Skeletal muscle cell (primary cell): ENCODE measurements at regions not wholly inside any gene's neighbourhood (a gene's known extent, or its start where the extent isn't known, plus 50 kb on each side); places are given as distances from the start of the nearest gene placed in this dataset.

Experiments
- DNase-seq: peaks from one replicate; pipeline ENCODE4 v3.0.0-alpha.2; 2010; ENCODE audit warnings: low read depth
- H3K4me3 ChIP-seq: 2 replicates; pipeline ENCODE4 v1.5.1; 2011; ENCODE audit warnings: low read depth, mild to moderate bottlenecking, control low read depth, low read length, moderate library complexity

- H3K4me3 ChIP-seq: no peak overlapping the region
- DNase-seq: no peak
Observed at GRCh38 chr1:181353526-181353925, 129.8 kb upstream of the CACNA1E start.

GRCh38 chr1:181354865-181355264, 128.5 kb upstream of the CACNA1E start:
- DNase-seq: no peak
- no peak overlapping the region for H3K4me3 ChIP-seq

GRCh38 chr1:181356505-181357340, 126.6 kb upstream of the CACNA1E start:
- no peak for DNase-seq
- H3K4me3 ChIP-seq: no peak overlapping the region

- no peak for DNase-seq
- no peak overlapping the region for H3K4me3 ChIP-seq
Observed at GRCh38 chr1:181359012-181359411, 124.3 kb upstream of the CACNA1E start.

GRCh38 chr1:181364801-181365200, 118.5 kb upstream of the CACNA1E start:
- no peak overlapping the region for H3K4me3 ChIP-seq
- DNase-seq: no peak

GRCh38 chr1:181366910-181367309, 116.4 kb upstream of the CACNA1E start:
- no peak for DNase-seq
- H3K4me3 ChIP-seq: no peak overlapping the region

GRCh38 chr1:181369416-181369815, 113.9 kb upstream of the CACNA1E start:
- no peak overlapping the region for H3K4me3 ChIP-seq
- no peak for DNase-seq

- DNase-seq: no peak
- no peak overlapping the region for H3K4me3 ChIP-seq
Observed at GRCh38 chr1:181383695-181384094, 99.6 kb upstream of the CACNA1E start.

GRCh38 chr1:181386340-181386739, 97.0 kb upstream of the CACNA1E start:
- DNase-seq: no peak

GRCh38 chr1:181386951-181387350, 96.4 kb upstream of the CACNA1E start:
- no peak for DNase-seq
- H3K4me3 ChIP-seq: no peak overlapping the region

More at GRCh38 chr1:181386340-181386739, 97.0 kb upstream of the CACNA1E start:
- H3K4me3 ChIP-seq: no peak overlapping the region

GRCh38 chr1:181387702-181388101, 95.6 kb upstream of the CACNA1E start:
- H3K4me3 ChIP-seq: no peak overlapping the region
- no peak for DNase-seq

- DNase-seq: no peak
Observed at GRCh38 chr1:181390410-181391077, 92.8 kb upstream of the CACNA1E start.

GRCh38 chr1:181391301-181391900, 91.9 kb upstream of the CACNA1E start:
- no peak overlapping the region for H3K4me3 ChIP-seq
- DNase-seq: no peak

More at GRCh38 chr1:181390410-181391077, 92.8 kb upstream of the CACNA1E start:
- H3K4me3 ChIP-seq: no peak overlapping the region

- no peak for DNase-seq
- H3K4me3 ChIP-seq: no peak overlapping the region
Observed at GRCh38 chr1:181392133-181392532, 91.2 kb upstream of the CACNA1E start.

- DNase-seq: no peak
- no peak overlapping the region for H3K4me3 ChIP-seq
Observed at GRCh38 chr1:181392613-181393220, 90.6 kb upstream of the CACNA1E start.

- no peak for DNase-seq
- H3K4me3 ChIP-seq: no peak overlapping the region
Observed at GRCh38 chr1:181394766-181395165, 88.6 kb upstream of the CACNA1E start.

- no peak overlapping the region for H3K4me3 ChIP-seq
- no peak for DNase-seq
Observed at GRCh38 chr1:181396171-181396670, 87.1 kb upstream of the CACNA1E start.

GRCh38 chr1:181396811-181397210, 86.5 kb upstream of the CACNA1E start:
- DNase-seq: no peak
- H3K4me3 ChIP-seq: no peak overlapping the region

- DNase-seq: no peak
- H3K4me3 ChIP-seq: no peak overlapping the region
Observed at GRCh38 chr1:181397845-181398244, 85.5 kb upstream of the CACNA1E start.

- DNase-seq: no peak
- no peak overlapping the region for H3K4me3 ChIP-seq
Observed at GRCh38 chr1:181398544-181398943, 84.8 kb upstream of the CACNA1E start.
